Activated CD8-positive, alpha-beta memory T cell treated with anti-CD3 and anti-CD28 coated beads for 4 hours (primary cell): ENCODE measurements at regions not wholly inside any gene's neighbourhood (a gene's known extent, or its start where the extent isn't known, plus 50 kb on each side); places are given as distances from the start of the nearest gene placed in this dataset.

Experiments used
- DNase-seq, 2 donors: peaks; one replicate each; pipeline ENCODE4 v3.0.0-alpha.2; 2020; ENCODE audit warnings: low read depth in 2 of 2

GRCh38 chr1:221104596-221104995, 225.4 kb downstream of the HLX start:
- DNase-seq = no peak

GRCh38 chr1:221105578-221105977, 226.3 kb downstream of the HLX start:
- no peak for DNase-seq

GRCh38 chr1:221106616-221107015, 227.4 kb downstream of the HLX start:
- no peak for DNase-seq

GRCh38 chr1:221109930-221110329, 230.7 kb downstream of the HLX start:
- no peak for DNase-seq

DNA sequence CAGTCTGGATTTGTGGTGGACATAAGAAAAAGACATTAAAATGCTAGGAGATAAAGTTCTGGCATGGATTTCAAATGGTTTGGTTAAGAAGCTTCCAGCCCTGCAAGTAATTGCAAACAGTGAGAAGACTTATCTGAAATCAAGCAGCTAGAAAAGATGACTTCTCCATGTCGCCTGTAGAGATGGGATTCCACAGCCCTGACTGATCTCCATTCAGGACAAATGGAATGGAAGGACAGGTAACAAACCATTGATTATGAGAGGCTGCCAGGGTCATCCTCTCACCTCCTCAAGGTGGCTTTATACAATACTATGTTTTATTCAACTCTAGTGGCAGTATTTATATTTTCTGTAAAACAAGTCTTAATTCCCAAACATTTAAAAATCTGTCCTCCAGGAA, 237.9 kb downstream of the HLX start:
- no peak for DNase-seq

DNA sequence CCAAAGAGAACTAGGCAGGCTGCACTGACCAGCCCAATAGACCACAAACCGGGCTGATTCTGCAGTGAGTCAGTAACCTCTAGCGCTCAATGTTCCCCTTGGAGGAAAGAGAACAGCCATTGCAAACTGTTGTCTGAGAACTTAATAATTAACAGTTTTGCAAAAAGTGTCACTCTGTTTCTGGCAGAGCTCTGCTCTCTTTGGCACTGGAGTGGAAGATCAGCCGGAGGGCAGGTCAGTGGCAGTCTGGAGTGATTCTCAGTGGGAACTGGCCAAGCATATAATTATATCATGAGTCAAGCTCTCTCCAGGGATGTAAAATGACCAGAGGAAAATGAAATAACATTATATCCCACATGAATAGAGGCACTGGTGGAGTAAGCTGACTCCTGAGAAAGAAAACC, 238.3 kb downstream of the HLX start:
- DNase-seq = no peak

DNA sequence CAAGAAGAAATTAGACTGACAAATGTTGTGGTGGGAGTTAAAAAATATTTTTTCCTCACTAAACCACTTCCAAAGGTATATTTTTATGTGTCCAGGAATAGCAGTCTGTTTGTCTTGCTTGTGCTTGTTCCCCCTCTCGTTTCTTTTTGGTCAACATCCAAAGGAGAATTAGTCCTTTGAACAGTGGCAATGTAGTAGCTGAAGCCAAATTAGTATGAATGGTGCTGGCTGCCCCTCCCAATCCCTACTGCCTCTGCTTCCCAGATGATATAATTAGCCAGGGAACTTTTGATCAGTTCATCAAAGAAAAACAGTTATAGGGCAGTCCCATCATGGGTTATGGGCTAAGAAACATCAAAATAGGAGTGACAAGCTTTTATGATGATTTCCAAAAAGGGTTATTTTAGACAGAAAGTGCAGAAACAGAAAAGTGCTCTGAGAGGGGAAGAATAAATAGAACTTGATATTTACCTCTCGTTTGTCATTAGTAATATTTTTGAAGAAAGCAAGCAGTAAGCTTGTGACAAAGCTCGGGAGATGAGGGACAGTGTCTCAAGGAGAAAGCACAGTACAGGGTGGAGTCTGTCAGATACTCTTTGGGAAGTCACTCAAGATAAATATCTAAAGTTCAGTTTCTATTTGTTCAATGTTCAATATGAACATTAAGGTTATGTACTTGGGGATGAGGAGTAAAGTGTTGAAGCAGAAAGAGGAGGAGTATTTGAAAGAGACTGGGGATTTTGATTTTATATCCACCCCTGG, 239.1 kb downstream of the HLX start:
- no peak for DNase-seq

DNA sequence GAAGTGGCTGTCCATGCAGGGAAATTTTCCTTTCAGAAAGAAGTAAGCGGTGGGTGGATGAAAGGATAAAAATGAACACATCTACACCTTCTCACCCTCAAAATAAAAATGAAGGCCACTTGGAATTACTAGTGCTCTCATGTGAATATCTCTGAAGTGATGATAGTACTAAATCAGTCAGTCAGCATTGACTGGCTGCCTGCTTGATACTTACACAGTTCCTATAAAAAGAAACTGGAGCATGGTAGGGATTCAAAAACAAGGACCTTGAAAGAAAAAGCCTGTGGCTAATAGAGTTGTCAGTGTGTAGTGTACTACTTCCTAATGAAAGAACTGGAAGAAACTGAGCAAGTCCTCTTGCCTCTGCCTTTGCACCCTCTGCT, 239.7 kb downstream of the HLX start:
- DNase-seq = no peak

GRCh38 chr1:221122501-221122900, 243.3 kb downstream of the HLX start:
- no peak for DNase-seq

- DNase-seq = no peak
Observed at GRCh38 chr1:221125976-221126375, 246.7 kb downstream of the HLX start.

DNA sequence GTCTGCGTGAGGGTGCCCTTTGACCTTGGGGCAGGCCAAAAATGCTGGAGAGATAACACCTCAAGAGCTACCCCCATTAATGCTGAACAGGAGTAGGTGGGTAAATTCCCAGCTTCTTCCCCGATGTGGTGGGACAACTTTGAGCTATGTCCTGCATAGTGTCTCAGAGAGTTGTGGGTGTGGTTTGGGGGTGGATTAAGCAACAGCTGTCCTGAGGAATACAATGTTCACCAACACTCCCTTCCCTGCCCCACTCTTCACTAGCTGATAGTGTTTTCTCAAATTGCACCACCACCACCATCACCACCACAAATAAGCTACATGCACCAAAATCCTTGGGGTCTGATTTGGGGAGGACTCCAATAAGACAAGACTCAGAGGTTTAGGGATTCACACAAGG, 258.4 kb downstream of the HLX start:
- DNase-seq = no peak

GRCh38 chr1:221138516-221138915, 259.3 kb downstream of the HLX start:
- DNase-seq = no peak

GRCh38 chr1:221139991-221140390, 260.7 kb downstream of the HLX start:
- no peak for DNase-seq

GRCh38 chr1:221141096-221141495, 261.9 kb downstream of the HLX start:
- DNase-seq = no peak

DNA sequence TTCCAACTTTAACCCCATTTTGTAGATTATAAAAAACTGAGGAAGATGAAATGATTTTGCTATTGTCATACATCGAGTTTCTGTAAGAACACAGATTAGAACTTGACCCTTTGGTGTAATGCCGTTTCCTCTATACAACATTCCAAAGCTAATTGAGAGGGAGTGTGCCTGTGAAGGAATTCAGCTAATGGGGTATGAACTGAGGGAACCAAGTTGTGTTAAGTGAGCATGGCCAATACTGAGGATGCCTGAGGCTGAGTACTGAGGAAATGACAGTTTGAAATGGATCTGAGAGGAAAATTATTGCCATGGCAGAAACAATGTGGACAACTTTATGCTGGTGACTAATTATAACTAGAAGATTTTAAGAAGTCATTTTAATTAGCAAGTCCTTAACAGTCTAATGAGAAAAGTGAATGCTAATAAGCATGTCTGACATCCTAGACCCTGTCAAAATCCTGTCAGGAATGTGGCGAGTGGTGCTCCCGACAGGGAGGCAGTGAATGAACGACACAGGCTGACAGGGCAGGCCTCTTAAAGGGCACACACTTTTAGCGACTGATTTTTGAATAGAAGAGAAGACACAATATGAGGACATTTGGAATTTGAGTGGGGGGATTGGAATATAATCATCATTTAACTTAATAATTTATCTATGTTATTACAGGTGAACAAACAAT, 262.5 kb downstream of the HLX start:
- no peak for DNase-seq

DNA sequence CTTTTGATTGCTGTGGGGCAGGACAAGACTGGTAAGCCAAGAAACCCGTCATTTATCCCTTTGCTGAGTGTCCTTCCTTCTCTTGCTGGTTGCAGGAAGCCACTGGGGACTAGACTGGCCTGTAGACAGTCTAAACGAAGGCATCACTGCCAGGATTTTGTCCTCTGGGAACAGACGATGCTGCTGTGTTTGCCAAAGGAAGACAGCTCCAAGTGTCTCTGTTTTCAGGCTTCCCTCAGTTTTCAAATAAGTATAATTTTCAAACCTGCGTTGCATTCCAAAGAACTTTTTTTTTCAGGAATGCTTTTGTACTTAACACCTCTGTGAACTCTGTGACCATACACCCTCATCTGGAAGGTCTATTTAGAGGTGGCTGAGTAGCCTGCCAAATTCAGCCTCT, 269.4 kb downstream of the HLX start:
- DNase-seq = no peak

GRCh38 chr1:221149111-221149510, 269.9 kb downstream of the HLX start:
- DNase-seq = no peak

DNA sequence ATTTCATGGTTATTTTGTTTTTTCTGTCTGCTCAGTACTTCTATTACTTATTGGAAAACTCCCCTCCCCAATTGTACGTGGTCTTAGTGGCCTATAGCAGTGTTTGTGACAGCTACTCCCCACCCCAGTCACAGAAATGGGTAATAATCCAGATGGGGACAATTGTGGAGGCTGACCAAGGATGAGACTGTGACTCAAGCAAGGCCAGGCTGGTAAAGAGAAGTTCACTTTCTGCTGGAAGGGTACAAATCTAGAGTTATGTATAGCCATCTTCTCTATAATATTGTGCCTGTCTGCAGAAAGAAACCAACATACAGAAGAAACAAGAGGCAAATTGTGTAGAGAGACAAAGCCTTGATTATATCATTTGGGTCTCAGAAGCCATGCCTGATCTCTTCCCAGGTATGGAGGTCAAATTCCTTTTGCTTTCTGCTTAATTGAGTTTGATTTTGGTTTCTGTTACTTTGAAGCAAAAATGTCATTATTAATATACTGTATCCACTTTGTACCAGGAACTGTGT, 270.4 kb downstream of the HLX start:
- no peak for DNase-seq

DNA sequence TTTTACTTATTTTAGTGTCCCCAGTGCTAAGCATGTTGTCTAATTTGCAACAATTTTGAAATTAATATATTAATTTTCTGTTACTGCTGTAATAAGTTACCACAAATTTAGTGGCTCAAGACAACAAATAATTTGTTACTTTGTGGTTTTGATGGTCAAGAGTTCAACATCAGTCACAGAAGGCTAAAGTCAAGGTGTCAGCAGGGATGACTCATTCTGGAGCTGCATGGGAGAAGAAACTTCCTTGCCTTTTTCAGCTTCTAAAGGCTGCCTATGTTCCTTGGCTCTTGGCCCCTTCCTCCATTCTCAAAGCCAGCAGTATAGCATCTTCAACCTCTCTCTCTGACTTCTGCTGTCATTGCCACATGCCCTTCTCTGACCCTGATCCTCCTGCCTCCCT, 271.8 kb downstream of the HLX start:
- DNase-seq = no peak

GRCh38 chr1:221154932-221155331, 275.7 kb downstream of the HLX start:
- no peak for DNase-seq

DNA sequence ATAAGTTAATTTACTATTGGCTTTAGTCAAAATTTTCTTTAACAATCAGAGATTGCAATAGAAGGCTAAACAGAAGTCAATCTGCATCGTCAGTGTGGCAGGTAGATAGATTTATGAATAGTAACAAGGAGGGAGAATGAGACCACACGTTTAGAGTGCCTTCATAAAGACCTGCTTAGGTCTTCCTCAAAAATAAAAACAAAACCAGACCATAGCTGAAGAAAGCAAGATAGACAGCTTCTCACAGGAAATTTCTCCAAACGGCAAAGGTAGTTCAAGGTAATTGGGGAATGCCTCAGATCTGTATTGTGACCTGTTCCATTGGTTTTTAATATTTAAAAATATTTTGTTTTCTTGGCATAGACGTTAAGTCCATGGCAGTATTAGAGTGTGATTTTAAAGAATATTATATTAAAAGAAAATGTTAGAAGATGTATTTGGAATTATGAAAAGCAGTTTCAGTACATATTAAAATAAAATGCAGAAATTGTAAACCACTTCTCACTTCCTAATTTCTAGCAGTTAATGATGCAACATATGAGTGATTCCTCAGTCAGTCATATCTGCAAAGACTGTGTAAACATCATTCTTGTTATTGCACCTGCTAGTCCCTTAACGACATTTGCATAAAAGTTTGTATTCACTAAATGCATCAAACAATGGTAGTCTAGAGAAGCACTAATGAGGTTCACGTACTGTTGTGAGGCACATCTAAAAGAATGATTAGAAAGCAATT, 278.0 kb downstream of the HLX start:
- no peak for DNase-seq

GRCh38 chr1:221159608-221160007, 280.4 kb downstream of the HLX start:
- no peak for DNase-seq

DNA sequence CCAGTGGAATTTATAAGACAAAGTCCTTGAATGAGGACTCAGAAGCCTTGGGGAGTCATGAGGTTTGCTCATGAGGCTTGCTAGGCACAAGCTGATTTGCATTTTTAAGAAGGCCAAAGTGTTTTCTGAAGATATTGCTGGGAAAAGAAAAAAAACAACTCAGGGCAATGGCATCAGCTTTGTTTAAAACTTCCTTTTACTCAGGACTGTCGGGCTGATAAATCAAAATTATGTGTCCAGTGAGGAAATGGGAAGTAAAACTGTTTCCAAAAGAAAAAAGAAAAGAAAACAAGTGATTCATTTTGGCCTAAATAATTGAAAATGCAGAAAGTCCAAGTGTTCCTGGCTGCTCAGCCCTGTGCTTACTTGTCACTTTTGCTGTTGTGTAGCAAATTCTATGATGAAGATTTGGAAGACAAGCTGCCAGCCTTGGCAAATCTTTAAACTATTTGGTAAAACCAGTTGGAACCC, 282.4 kb downstream of the HLX start:
- no peak for DNase-seq
